H54 (cell line): ENCODE measurements at regions not wholly inside any gene's neighbourhood (a gene's known extent, or its start where the extent isn't known, plus 50 kb on each side); places are given as distances from the start of the nearest gene placed in this dataset.

ENCODE experiments used
- DNase-seq: peaks from one replicate; pipeline ENCODE4 v3.0.0; 2011; ENCODE audit warnings: low spot score, mixed read lengths; ENCODE audit not compliant: insufficient read length
- FAIRE-seq: peaks from 3 replicates; lab custom pipeline; 2011; peaks lifted over from hg19 to GRCh38; lab: Jason Lieb, UNC
- POLR2A ChIP-seq: IDR thresholded peaks from 2 replicates; pipeline ENCODE4 v1.6.1; 2011; ENCODE audit warnings: low read depth, mild to moderate bottlenecking, low read length

DNA sequence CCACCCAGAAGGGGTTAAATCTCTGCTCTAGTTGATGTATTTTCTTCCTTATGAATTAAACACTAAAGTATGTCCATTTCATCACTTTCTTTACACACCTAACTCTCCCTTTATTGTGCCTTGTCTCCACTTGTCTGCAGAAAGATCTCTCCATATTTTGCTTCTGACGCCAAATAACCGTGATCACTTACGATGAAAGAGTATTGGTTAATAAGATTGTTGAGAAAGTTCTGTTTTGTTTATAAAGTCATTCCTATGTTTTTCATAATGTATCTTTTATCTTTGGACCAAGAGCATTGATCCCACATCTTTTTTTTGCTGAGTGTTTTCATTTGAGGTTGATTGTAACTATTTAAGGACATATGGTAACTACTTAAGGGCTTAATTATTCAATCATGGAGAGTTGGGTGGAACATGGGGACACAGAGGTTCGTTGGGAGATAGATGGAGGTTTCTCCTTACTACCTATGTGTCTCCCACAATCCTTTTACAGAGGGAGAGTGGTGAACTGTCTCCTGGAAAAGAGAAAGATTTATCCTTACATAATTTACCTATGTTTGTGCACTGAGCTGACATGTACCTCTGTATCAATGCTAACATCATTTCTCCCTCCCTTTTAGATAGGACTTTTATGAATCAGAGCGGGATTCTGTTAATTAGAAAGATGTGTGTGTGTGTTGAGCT, 120.7 kb upstream of the SLC38A2 start:
- no peak for DNase-seq
- no peak for TF ChIP-seq POLR2A
- peak; percentile 27 for FAIRE-seq

DNA sequence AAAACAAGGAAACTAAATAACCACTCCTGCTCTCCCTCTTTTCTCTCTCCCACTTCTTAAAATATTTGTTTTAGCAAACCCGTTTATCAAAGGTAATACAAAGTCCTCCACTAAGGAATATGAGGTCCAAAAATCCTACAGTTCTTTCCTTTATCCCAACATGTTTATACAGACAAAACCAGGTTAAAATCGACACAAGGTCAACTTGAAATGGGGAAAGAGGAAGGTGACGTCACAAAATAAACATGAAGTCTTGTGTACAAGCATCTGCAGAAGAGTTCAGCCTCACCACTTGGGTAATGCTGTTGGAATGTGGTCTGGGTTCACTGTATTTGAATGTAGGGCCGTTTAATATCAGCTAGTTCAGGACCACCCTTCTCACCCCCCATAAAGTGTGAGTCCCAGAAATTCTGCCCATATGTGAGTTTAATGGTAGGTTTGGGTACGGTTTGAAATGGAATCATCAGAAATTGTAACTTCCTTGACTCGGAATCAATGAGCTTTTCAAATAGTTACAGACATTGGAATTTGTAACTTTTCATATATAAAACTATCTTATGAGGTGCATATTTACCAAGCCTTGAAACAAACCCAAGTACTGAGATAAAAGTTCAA, 120.0 kb upstream of the SLC38A2 start:
- DNase-seq (no peak), FAIRE-seq (peak; percentile 96)
- no peak for TF ChIP-seq POLR2A

DNA sequence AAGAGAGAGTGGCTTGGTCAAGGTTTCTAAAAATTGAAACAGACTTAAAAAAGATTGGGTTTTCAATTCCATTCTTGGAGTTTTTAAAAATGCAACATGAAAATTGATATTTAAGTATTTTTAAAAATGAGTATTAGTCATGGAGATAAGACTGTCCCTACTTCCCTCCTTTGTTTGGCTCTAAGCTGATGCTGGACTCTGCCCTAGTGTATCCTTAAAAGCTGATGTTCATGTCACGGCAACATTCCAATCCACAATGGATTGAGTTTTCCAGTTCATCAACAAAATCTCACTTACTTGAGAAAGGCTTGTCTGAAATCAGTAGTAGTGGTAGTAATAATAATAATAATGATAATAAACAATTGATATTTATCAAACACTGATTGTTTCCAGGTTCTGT, 119.0 kb upstream of the SLC38A2 start:
- FAIRE-seq (no peak), DNase-seq (no peak)
- no peak for TF ChIP-seq POLR2A

DNA sequence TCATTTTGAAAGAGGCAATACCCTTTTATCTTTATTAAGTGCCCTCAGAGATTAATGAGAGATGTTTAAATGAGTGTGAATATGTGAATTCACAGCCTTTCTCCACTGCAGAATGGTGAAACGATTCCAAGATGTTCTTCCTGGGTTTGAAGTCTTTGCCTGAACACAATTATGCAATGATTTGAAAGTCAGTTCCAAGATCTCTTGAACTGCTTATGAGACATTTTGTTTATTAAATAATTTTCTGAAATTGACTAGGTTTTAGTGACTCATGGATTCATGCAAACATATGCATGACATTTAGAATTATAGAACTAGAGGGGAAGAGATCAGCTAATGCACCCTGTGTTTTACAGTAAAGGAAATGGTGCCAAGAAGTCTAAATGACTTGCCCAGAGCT, 118.1 kb upstream of the SLC38A2 start:
- FAIRE-seq: no peak

DNA sequence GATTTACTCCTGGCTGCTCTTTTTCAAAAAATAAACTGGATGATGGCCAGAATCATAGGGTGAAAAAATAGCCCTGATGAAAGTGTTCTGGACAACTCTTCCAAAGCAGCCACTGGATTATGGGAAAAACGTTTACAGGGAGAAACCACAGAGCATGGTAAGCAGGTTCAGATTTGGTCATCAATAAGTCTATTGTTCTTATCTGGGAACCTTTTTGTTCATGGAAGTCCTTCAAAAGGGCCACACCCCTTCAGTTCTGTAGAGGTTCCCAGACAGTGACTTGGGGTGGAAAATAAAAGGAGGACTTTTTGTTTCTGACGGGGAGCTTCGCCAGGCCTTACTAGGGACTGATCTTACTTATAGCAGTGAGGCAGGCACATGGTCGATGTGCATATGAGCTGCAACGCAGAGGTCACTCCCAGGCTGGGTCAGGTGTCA, 117.4 kb upstream of the SLC38A2 start:
- no peak for TF ChIP-seq POLR2A
- DNase-seq: no peak
- no peak for FAIRE-seq

More for the DNA sequence above, 118.1 kb upstream of the SLC38A2 start:
- no peak for DNase-seq
- no peak for TF ChIP-seq POLR2A

DNA sequence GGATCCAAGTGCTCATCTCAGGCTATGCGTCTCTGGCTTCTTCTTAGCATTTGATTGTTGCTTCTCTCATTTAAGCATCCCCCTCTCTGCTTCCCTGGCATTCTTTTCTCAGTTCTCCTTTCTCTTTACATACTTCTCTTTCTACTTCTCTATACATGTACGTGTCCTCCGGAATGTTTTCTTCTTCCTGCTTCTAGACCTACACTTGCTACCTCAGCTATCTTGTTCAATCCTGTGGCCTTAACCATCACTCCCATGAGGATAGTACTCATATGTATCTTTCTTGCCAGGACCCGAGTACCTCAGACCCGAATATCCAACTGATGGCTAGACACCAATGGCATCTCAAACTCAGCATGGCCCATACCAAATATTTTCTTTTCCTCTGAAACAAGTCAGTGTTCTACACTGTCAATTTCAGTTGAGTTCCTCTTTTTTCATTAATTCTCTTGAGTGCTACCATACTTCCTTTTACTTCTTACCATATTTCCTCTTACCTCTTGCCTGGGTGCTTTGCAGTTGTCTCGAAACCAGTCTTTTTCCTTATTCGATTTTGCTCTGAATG, 115.1 kb upstream of the SLC38A2 start:
- DNase-seq: no peak
- TF ChIP-seq POLR2A: no peak
- FAIRE-seq: no peak

DNA sequence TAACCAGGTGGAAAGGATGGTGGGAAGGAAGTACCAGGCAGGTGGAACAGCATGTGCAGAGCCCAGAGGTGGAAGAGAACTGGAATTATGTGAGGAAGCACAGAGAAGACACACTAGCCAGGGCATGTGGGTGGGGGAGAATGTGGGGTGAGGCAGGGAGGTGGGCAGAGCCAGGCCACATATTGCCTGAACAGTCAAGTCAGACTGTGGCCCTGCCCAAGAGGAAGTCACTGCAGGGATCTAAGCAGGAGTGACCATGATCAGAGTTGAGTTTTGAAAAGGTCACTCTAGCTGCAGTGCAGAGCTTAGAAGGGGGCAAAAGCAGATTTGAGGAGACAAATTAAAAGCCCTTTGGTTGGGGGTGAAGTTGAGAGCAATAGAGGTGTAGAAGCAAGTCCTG, 114.0 kb upstream of the SLC38A2 start:
- TF ChIP-seq POLR2A: no peak
- FAIRE-seq (no peak), DNase-seq (no peak)

DNA sequence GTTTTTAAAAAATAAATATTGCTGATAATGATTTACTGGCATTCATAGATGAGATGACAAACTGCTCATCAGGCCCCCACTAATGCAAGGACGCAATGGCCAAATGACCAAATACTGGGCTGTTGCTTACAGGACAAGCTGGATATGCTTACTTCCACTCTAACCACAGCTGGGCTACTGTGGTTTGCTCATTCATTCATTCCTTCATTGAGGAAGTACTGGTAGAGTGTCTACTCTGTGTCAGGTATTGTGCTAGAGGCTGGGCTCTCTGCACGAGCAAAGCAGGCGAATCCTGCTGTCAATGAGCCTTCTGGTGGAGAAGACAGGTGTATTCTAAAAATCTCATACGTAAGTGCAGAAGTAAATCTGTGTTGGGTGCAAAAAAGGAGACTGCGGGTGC, 113.3 kb upstream of the SLC38A2 start:
- no peak for FAIRE-seq
- no peak for TF ChIP-seq POLR2A
- no peak for DNase-seq

DNA sequence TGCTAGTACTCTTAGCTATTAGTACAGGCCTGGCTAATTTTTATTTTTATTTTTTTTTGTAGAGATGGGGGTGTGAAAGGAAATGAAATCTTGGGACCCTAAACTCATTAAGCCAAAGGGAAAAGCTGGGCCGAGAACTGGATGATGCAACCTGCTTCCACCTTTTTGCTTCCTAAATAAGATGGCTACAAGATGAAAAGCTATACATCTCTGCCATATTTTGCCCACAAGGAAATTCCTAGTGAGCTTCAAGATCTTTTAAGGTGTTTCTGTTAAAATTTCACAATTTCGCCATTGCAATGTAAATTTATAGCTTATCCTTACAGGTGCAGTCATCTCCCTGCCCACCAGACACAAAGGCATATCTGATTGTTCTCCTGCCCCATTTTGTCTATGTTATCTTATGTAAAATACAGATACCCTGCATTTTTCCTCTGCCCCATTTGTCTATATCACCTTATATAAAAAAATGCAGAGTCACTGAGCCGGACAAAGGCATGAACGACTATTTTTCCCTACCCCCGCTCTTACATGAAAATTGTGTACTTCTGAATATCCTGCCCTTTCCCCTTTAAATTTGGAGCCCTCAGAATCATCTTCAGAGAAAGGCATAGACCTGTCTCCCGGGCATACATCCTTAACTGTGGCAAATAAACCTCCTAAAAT, 112.0 kb upstream of the SLC38A2 start:
- DNase-seq (no peak), FAIRE-seq (no peak)
- no peak for TF ChIP-seq POLR2A

DNA sequence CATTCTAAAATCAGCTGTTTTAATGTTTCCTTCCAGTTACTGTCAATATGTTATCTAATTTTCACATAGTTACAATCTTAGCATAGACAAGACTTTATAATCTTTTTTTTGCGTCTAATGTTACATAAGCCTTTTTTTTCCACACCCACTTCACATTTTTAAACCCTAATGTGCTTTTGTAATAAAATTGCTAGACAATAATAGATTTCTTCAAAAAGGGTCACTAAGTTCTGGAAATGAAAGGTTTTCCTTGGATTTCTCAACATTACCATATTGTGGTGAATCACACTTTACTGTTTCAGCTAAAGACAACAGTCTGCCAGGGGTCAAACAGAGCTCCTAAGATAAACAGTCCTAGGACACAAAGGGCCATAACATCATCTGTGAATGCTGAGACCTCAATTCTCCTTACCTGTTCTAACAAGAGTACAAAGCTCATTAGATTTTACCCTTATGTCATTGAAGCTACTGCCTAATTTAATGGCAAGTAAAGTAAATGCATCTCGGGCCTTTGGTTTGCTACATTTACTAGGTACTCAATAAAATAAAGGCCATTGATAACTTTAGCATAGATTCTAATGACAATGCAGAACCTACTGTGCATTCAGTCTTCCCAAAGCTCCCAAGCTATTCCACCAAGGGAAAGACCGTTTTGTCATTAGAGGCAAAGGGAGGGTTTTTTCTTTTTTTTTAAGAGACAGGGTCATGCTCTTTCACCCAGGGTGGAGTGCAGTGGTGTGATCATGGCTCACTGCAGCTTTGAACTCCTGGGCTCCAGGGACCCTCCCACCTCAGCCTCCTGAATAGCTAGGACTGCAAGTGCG, 111.2 kb upstream of the SLC38A2 start:
- no peak for TF ChIP-seq POLR2A
- FAIRE-seq (peak; percentile 36), DNase-seq (no peak)

DNA sequence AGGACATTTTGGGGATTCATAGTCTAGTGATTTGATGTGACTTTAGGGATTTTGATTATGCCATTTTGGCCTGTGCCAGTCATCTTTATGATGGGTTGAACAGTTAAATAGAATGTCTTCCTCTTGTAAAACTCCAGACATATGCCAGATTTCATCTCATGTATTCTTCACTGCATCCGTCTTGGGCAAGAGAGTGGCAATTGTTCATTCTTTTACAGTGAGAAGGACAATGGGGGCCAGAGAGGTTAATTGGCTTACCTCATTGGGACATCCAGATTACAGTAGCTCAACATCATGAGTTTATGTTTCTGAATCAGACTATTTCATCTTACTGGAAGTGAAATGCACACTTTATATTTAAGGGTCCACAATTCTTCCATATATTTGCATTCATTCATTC, 108.2 kb upstream of the SLC38A2 start:
- FAIRE-seq (no peak), DNase-seq (no peak)
- TF ChIP-seq POLR2A: no peak

DNA sequence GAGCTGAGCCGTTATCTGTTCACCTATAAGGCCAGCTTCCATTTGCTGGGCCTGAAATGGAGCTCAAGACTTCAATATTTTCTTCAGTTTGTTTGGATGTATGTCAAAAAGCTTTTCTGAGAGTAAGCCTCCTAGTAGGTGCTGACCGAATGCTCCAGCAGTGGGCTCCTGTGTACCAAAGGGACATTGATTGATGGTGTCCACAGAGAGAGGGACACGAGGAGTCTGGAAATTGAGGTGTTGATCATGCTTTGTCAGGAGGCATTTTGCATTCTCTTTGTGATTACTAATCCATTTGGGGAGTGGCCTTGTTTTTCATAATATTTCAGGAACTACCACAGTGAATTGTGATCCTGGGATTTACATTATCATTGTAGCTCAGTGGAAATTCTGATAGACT, 107.7 kb upstream of the SLC38A2 start:
- DNase-seq (no peak), FAIRE-seq (peak; percentile 33)
- no peak for TF ChIP-seq POLR2A

DNA sequence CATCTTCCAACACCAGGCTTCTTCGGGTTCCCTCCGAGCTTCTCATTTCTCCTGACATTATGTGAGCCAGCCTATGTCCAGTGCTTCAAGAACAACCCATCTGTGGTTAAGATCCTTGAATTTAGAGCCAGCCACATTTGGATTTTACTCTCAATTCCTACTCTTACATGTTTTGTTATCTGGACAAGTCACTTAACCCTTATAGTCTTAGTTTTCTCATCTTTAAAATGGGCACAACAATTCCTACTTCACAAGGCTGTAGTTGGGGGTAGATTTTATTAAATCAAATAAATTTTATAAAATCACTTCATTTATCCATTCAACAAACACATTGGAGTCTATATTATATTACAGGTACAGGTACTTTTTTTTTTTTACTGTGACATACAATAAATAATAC, 105.5 kb upstream of the SLC38A2 start:
- TF ChIP-seq POLR2A: no peak
- DNase-seq (no peak), FAIRE-seq (no peak)
